ENCODE measurements at regions not wholly inside any gene's neighbourhood (a gene's known extent, or its start where the extent isn't known, plus 50 kb on each side); places are given as distances from the start of the nearest gene placed in this dataset.
"Not testable (repeated sequence)": the region's sequence is repeated elsewhere in the genome, so short reads cannot be mapped to it uniquely, and the experiment has no call there.

- ATAC-seq; H3K9me3 ChIP-seq; intact Hi-C loops (cut with DNase I); H3K27ac ChIP-seq; H3K4me1 ChIP-seq; H3K36me3 ChIP-seq (replicated peaks in 1 of 2; ENCODE audit: insufficient read depth in 1 of 2, low read depth in 2 of 2); DNase-seq; H3K27me3 ChIP-seq; H3K4me3 ChIP-seq: not testable (repeated sequence)
- 60 to 64% methylated on average over 7 of the region's 7 CpGs for WGBS, 2 donors
Observed at GRCh38 chr4:49155270-49155669, 169.2 kb downstream of the CWH43 start.

- H3K27ac ChIP-seq; DNase-seq; intact Hi-C loops (cut with DNase I); H3K4me3 ChIP-seq; H3K4me1 ChIP-seq; ATAC-seq; H3K9me3 ChIP-seq; H3K36me3 ChIP-seq (replicated peaks in 1 of 2; ENCODE audit: insufficient read depth in 1 of 2, low read depth in 2 of 2); H3K27me3 ChIP-seq: not testable (repeated sequence)
- WGBS, 2 donors = 40 to 44% methylated on average over 6 of the region's 6 CpGs
Observed at GRCh38 chr4:49156309-49156708, 170.2 kb downstream of the CWH43 start.

GRCh38 chr4:49157630-49158029 is 171.6 kb downstream of the CWH43 start:
- H3K27me3 ChIP-seq; H3K4me3 ChIP-seq; H3K4me1 ChIP-seq; intact Hi-C loops (cut with DNase I); DNase-seq; H3K36me3 ChIP-seq (replicated peaks in 1 of 2; ENCODE audit: insufficient read depth in 1 of 2, low read depth in 2 of 2); H3K27ac ChIP-seq; H3K9me3 ChIP-seq; ATAC-seq: not testable (repeated sequence)
- WGBS, 2 donors = 29 to 50% methylated on average over 2 of the region's 2 CpGs

GRCh38 chr4:49161111-49161541 is 175.1 kb downstream of the CWH43 start:
- H3K27me3 ChIP-seq; DNase-seq; H3K36me3 ChIP-seq (replicated peaks in 1 of 2; ENCODE audit: insufficient read depth in 1 of 2, low read depth in 2 of 2); H3K4me3 ChIP-seq; H3K27ac ChIP-seq; H3K9me3 ChIP-seq; ATAC-seq; intact Hi-C loops (cut with DNase I); H3K4me1 ChIP-seq: not testable (repeated sequence)
- WGBS, 2 donors = 68 to 81% methylated on average over 6 to 23 of the region's 23 CpGs

- H3K4me1 ChIP-seq; H3K9me3 ChIP-seq; H3K27me3 ChIP-seq; DNase-seq; H3K36me3 ChIP-seq (replicated peaks in 1 of 2; ENCODE audit: insufficient read depth in 1 of 2, low read depth in 2 of 2); intact Hi-C loops (cut with DNase I); H3K4me3 ChIP-seq; H3K27ac ChIP-seq; ATAC-seq: not testable (repeated sequence)
- 32 to 36% methylated on average over 5 to 6 of the region's 6 CpGs for WGBS, 2 donors
Observed at GRCh38 chr4:49164916-49165315, 178.8 kb downstream of the CWH43 start.

- H3K36me3 ChIP-seq (replicated peaks in 1 of 2; ENCODE audit: insufficient read depth in 1 of 2, low read depth in 2 of 2); H3K4me1 ChIP-seq; H3K27ac ChIP-seq; ATAC-seq; H3K27me3 ChIP-seq; H3K4me3 ChIP-seq; H3K9me3 ChIP-seq; intact Hi-C loops (cut with DNase I); DNase-seq: not testable (repeated sequence)
- 49 to 72% methylated on average over 4 to 8 of the region's 8 CpGs for WGBS, 2 donors
Observed at GRCh38 chr4:49177847-49178246, 191.8 kb downstream of the CWH43 start.

- intact Hi-C loops (cut with DNase I); ATAC-seq; H3K4me1 ChIP-seq; H3K9me3 ChIP-seq; DNase-seq; H3K4me3 ChIP-seq; H3K27me3 ChIP-seq; H3K36me3 ChIP-seq (replicated peaks in 1 of 2; ENCODE audit: insufficient read depth in 1 of 2, low read depth in 2 of 2); H3K27ac ChIP-seq: not testable (repeated sequence)
- 54% methylated on average over 3 of the region's 4 CpGs; no CpG with 5 or more reads in 1 of the 2 donors for WGBS, 2 donors
Observed at GRCh38 chr4:49181088-49181487, 195.0 kb downstream of the CWH43 start.

GRCh38 chr4:49211396-49212194 is 225.5 kb downstream of the CWH43 start:
- DNase-seq; ATAC-seq; H3K4me3 ChIP-seq; H3K27me3 ChIP-seq; intact Hi-C loops (cut with DNase I); H3K9me3 ChIP-seq; H3K36me3 ChIP-seq (replicated peaks in 1 of 2; ENCODE audit: insufficient read depth in 1 of 2, low read depth in 2 of 2); H3K4me1 ChIP-seq; H3K27ac ChIP-seq: not testable (repeated sequence)
- 37 to 44% methylated on average over 11 of the region's 11 CpGs for WGBS, 2 donors

GRCh38 chr4:49213250-49213649 is 227.2 kb downstream of the CWH43 start:
- intact Hi-C loops (cut with DNase I); H3K4me1 ChIP-seq; H3K27me3 ChIP-seq; H3K9me3 ChIP-seq; ATAC-seq; H3K4me3 ChIP-seq; H3K36me3 ChIP-seq (replicated peaks in 1 of 2; ENCODE audit: insufficient read depth in 1 of 2, low read depth in 2 of 2); DNase-seq; H3K27ac ChIP-seq: not testable (repeated sequence)
- WGBS, 2 donors = 0 to 45% methylated on average over 2 of the region's 3 CpGs

- H3K36me3 ChIP-seq (replicated peaks in 1 of 2; ENCODE audit: insufficient read depth in 1 of 2, low read depth in 2 of 2); H3K9me3 ChIP-seq; H3K4me3 ChIP-seq; H3K27me3 ChIP-seq; intact Hi-C loops (cut with DNase I); ATAC-seq; DNase-seq; H3K27ac ChIP-seq; H3K4me1 ChIP-seq: not testable (repeated sequence)
- 45 to 75% methylated on average over 5 of the region's 5 CpGs for WGBS, 2 donors
Observed at GRCh38 chr4:49213750-49214149, 227.7 kb downstream of the CWH43 start.

GRCh38 chr4:49214453-49215081 is 228.5 kb downstream of the CWH43 start:
- H3K27me3 ChIP-seq; H3K27ac ChIP-seq; H3K9me3 ChIP-seq; DNase-seq; intact Hi-C loops (cut with DNase I); H3K4me1 ChIP-seq; ATAC-seq; H3K4me3 ChIP-seq; H3K36me3 ChIP-seq (replicated peaks in 1 of 2; ENCODE audit: insufficient read depth in 1 of 2, low read depth in 2 of 2): not testable (repeated sequence)
- WGBS, 2 donors = 54 to 79% methylated on average over 4 to 5 of the region's 5 CpGs

GRCh38 chr4:49215082-49215479 is 229.0 kb downstream of the CWH43 start:
- H3K4me1 ChIP-seq; H3K9me3 ChIP-seq; H3K27ac ChIP-seq; H3K4me3 ChIP-seq; intact Hi-C loops (cut with DNase I); DNase-seq; H3K27me3 ChIP-seq; H3K36me3 ChIP-seq (replicated peaks in 1 of 2; ENCODE audit: insufficient read depth in 1 of 2, low read depth in 2 of 2); ATAC-seq: not testable (repeated sequence)
- 61 to 75% methylated on average over 2 of the region's 2 CpGs for WGBS, 2 donors

Data from body of pancreas (tissue), 4 donors.